ENCODE measurements at regions not wholly inside any gene's neighbourhood (a gene's known extent, or its start where the extent isn't known, plus 50 kb on each side); places are given as distances from the start of the nearest gene placed in this dataset.

- TF ChIP-seq POLR2AphosphoS5 (IDR thresholded peaks at IDR 0.05; ENCODE audit: low read depth) (no peak), ZNF462 (CRISPR knock-in tag; IDR thresholded peaks at IDR 0.05) (no peak), STAT1 (IDR thresholded peaks at IDR 0.05; ENCODE audit: unreplicated experiment) (no peak)
- Mint-ChIP-seq H3K27ac (no peak overlapping the region), H3K36me3 (ENCODE audit: low read depth) (no peaks in the 10 kb centered on the region)
Observed at GRCh38 chr9:89554307-89555035, 50.3 kb upstream of the GADD45G start.

GRCh38 chr9:89553451-89554010 is 51.3 kb upstream of the GADD45G start:
- Histone ChIP-seq H2AFZ (peak overlapping the region; percentile 80), H3K9me2 (ENCODE audit: insufficient read depth) (no peaks in the 10 kb centered on the region), H3F3A (replicated peaks; ENCODE audit: low read depth) (no peaks in the 10 kb centered on the region), H3K36me3 (ENCODE audit: insufficient read depth) (no peaks in the 10 kb centered on the region), H4K20me1 (replicated peaks; ENCODE audit: insufficient read depth) (no peaks in the 10 kb centered on the region), H3K4me3 (no peak overlapping the region), H3K4me1 (ENCODE audit: insufficient read depth) (peaks cover 3% of the 10 kb centered on the region; the same call in 1 of the 2 replicates), H3K79me2 (replicated peaks; ENCODE audit: insufficient read depth) (no peaks in the 10 kb centered on the region), H3K27me3 (ENCODE audit: insufficient read depth) (no peaks in the 10 kb centered on the region), H3K4me2 (no peak overlapping the region), H3K27ac (ENCODE audit: low read depth) (no peak overlapping the region)
- ATAC-seq: peak; percentile 24
- Mint-ChIP-seq H3K27me3 (ENCODE audit: insufficient read depth, low read depth, poor library complexity) (peaks cover 20% of the 10 kb centered on the region), H3K27ac (no peak overlapping the region), H3K36me3 (ENCODE audit: low read depth) (no peaks in the 10 kb centered on the region), H3K4me3 (no peak overlapping the region), H3K4me1 (peaks cover 23% of the 10 kb centered on the region), H3K9me3 (no peaks in the 10 kb centered on the region; the same call in 2 of the 3 replicates)
- DNase-seq (ENCODE audit: low spot score): no peak
- no peak for TF ChIP-seq ZNF462 (CRISPR knock-in tag; IDR thresholded peaks at IDR 0.05)
- no peak for TF ChIP-seq NANOG (IDR thresholded peaks at IDR 0.05; ENCODE audit: borderline replicate concordance)
- TF ChIP-seq ZNF114 (CRISPR knock-in tag; IDR thresholded peaks at IDR 0.05): no peak

More at GRCh38 chr9:89554307-89555035, 50.3 kb upstream of the GADD45G start:
- ATAC-seq: no peak
- Mint-ChIP-seq H3K27me3 (ENCODE audit: insufficient read depth, low read depth, poor library complexity) (peaks cover 19% of the 10 kb centered on the region), H3K4me1 (peaks cover 23% of the 10 kb centered on the region), H3K4me3 (no peak overlapping the region), H3K9me3 (no peaks in the 10 kb centered on the region; the same call in 2 of the 3 replicates)
- Histone ChIP-seq H3K27me3 (ENCODE audit: insufficient read depth) (no peaks in the 10 kb centered on the region), H3K4me1 (ENCODE audit: insufficient read depth) (peaks cover 3% of the 10 kb centered on the region; the same call in 1 of the 2 replicates), H4K20me1 (replicated peaks; ENCODE audit: insufficient read depth) (no peaks in the 10 kb centered on the region), H3F3A (replicated peaks; ENCODE audit: low read depth) (no peaks in the 10 kb centered on the region), H3K4me2 (no peak overlapping the region), H3K79me2 (replicated peaks; ENCODE audit: insufficient read depth) (no peaks in the 10 kb centered on the region), H2AFZ (no peak overlapping the region), H3K36me3 (ENCODE audit: insufficient read depth) (no peaks in the 10 kb centered on the region), H3K27ac (ENCODE audit: low read depth) (no peak overlapping the region), H3K4me3 (no peak overlapping the region), H3K9me2 (ENCODE audit: insufficient read depth) (no peaks in the 10 kb centered on the region)
- no peak for DNase-seq (ENCODE audit: low spot score)
